ENCODE measurements at regions not wholly inside any gene's neighbourhood (a gene's known extent, or its start where the extent isn't known, plus 50 kb on each side); places are given as distances from the start of the nearest gene placed in this dataset.

GRCh38 chr6:166010136-166010960 lies 157.3 kb downstream of the TBXT start:
- DNase-seq = no peak

GRCh38 chr6:166009385-166010031 lies 158.1 kb downstream of the TBXT start:
- no peak for DNase-seq

- DNase-seq = peak in 37 of 58 donors; percentile 13 to 81 (median 58)
Measured at GRCh38 chr6:166008441-166009369, 158.9 kb downstream of the TBXT start.

- DNase-seq = peak in 13 of 58 donors; percentile 7 to 39 (median 21)
Measured at GRCh38 chr6:166007349-166008263, 160.0 kb downstream of the TBXT start.

GRCh38 chr6:166006900-166007301 lies 160.8 kb downstream of the TBXT start:
- no peak for DNase-seq

- peak in 49 of 58 donors; percentile 20 to 82 (median 59) for DNase-seq
Measured at GRCh38 chr6:166005944-166006899, 161.4 kb downstream of the TBXT start.

GRCh38 chr6:166005401-166005943 lies 162.2 kb downstream of the TBXT start:
- DNase-seq = peak in 28 of 58 donors; percentile 5 to 77 (median 53)

- DNase-seq = no peak
Measured at GRCh38 chr6:166004876-166005275, 162.8 kb downstream of the TBXT start.

- no peak for DNase-seq
Measured at GRCh38 chr6:166004471-166004870, 163.2 kb downstream of the TBXT start.

GRCh38 chr6:166003569-166003968 lies 164.1 kb downstream of the TBXT start:
- DNase-seq = no peak

GRCh38 chr6:166001359-166001758 lies 166.3 kb downstream of the TBXT start:
- DNase-seq = no peak

- DNase-seq = no peak
Measured at GRCh38 chr6:165999279-165999678, 168.4 kb downstream of the TBXT start.

- no peak for DNase-seq
Measured at GRCh38 chr6:165998072-165998471, 169.6 kb downstream of the TBXT start.

GRCh38 chr6:165991341-165991740 lies 176.3 kb downstream of the TBXT start:
- DNase-seq = no peak

- DNase-seq = no peak
Measured at GRCh38 chr6:165990216-165990615, 177.4 kb downstream of the TBXT start.

- peak in 6 of 58 donors; percentile 22 to 55 (median 48) for DNase-seq
Measured at GRCh38 chr6:165988757-165989456, 178.7 kb downstream of the TBXT start.

- peak in 13 of 58 donors; percentile 39 to 64 (median 55) for DNase-seq
Measured at GRCh38 chr6:165988302-165988756, 179.3 kb downstream of the TBXT start.
